H9 (cell line): ENCODE measurements at regions not wholly inside any gene's neighbourhood (a gene's known extent, or its start where the extent isn't known, plus 50 kb on each side); places are given as distances from the start of the nearest gene placed in this dataset.

Experiments used
- DNase-seq: peaks from one replicate; pipeline ENCODE4 v3.0.0-alpha.2; 2017
- H2AFZ ChIP-seq: one replicate; pipeline ENCODE4 v1.6.1; 2013; ENCODE audit warnings: mild to moderate bottlenecking, low read length, control low read depth, moderate library complexity
- H2AK5ac ChIP-seq: 2 replicates; pipeline ENCODE4 v1.6.1; 2013; ENCODE audit warnings: low read length, control low read depth, mixed read lengths; ENCODE audit not compliant: insufficient read length
- H2BK120ac ChIP-seq: one replicate; pipeline ENCODE4 v1.6.1; 2013; ENCODE audit warnings: low read depth, mild to moderate bottlenecking, low read length, control low read depth, inconsistent platforms; ENCODE audit not compliant: poor library complexity, severe bottlenecking
- H2BK12ac ChIP-seq: 2 replicates; pipeline ENCODE4 v1.6.1; 2013; ENCODE audit warnings: low read length, control low read depth, mixed read lengths, low read depth; ENCODE audit not compliant: insufficient read length
- H2BK15ac ChIP-seq: 2 replicates; pipeline ENCODE4 v1.6.1; 2013; ENCODE audit warnings: low read depth, low read length, control low read depth
- H2BK20ac ChIP-seq: one replicate; pipeline ENCODE4 v1.6.1; 2013; ENCODE audit warnings: low read depth, mild to moderate bottlenecking, low read length, control low read depth, inconsistent platforms; ENCODE audit not compliant: poor library complexity, severe bottlenecking
- H2BK5ac ChIP-seq: 2 replicates; pipeline ENCODE4 v1.6.1; 2013; ENCODE audit warnings: low read length, control low read depth, mixed read lengths; ENCODE audit not compliant: insufficient read length
- H3K14ac ChIP-seq: 2 replicates; pipeline ENCODE4 v1.6.1; 2013; ENCODE audit warnings: low read length, control low read depth; ENCODE audit not compliant: insufficient read depth
- H3K18ac ChIP-seq: 2 replicates; pipeline ENCODE4 v1.6.1; 2013; ENCODE audit warnings: low read depth, mild to moderate bottlenecking, mixed read lengths, low read length, control low read depth; ENCODE audit not compliant: insufficient read length
- H3K23ac ChIP-seq: 2 replicates; pipeline ENCODE4 v1.6.1; 2013; ENCODE audit warnings: low read length, control low read depth, mixed read lengths, low read depth; ENCODE audit not compliant: insufficient read length
- H3K23me2 ChIP-seq: 2 replicates; pipeline ENCODE4 v1.6.1; 2013; ENCODE audit warnings: low read depth, mild to moderate bottlenecking, mixed read lengths, low read length, control low read depth; ENCODE audit not compliant: insufficient read length, poor library complexity, severe bottlenecking
- H3K27ac ChIP-seq: 2 replicates; pipeline ENCODE4 v1.5.1; 2013; ENCODE audit warnings: low read length, control low read depth, mixed read lengths, low read depth; ENCODE audit not compliant: insufficient read length
- H3K27me3 ChIP-seq: 2 replicates; pipeline ENCODE4 v1.6.1; 2013; ENCODE audit warnings: low read length, control low read depth, inconsistent platforms; ENCODE audit not compliant: insufficient read depth
- H3K4ac ChIP-seq: 2 replicates; pipeline ENCODE4 v1.6.1; 2013; ENCODE audit warnings: low read depth, mild to moderate bottlenecking, control low read depth, inconsistent platforms, low read length, moderate library complexity
- H3K4me1 ChIP-seq: 2 replicates; pipeline ENCODE4 v1.6.1; 2013; ENCODE audit warnings: low read length, control low read depth, inconsistent platforms; ENCODE audit not compliant: insufficient read depth
- H3K4me2 ChIP-seq: 2 replicates; pipeline ENCODE4 v1.6.1; 2013; ENCODE audit warnings: low read length, control low read depth, mixed read lengths; ENCODE audit not compliant: insufficient read length, insufficient read depth
- H3K56ac ChIP-seq: 2 replicates; pipeline ENCODE4 v1.6.1; 2013; ENCODE audit warnings: low read depth, mild to moderate bottlenecking, mixed read lengths, low read length, control low read depth; ENCODE audit not compliant: insufficient read length
- H3K79me1 ChIP-seq: 2 replicates; pipeline ENCODE4 v1.6.1; 2013; ENCODE audit warnings: low read depth, mild to moderate bottlenecking, moderate library complexity, low read length, control low read depth, inconsistent platforms; ENCODE audit not compliant: insufficient read depth, poor library complexity, severe bottlenecking
- H3K79me2 ChIP-seq: 2 replicates; pipeline ENCODE4 v1.6.1; 2013; ENCODE audit warnings: low read length, control low read depth, inconsistent platforms; ENCODE audit not compliant: insufficient read depth
- H3K9ac ChIP-seq: 2 replicates; pipeline ENCODE4 v1.6.1; 2013; ENCODE audit warnings: low read length, control low read depth, mixed read lengths; ENCODE audit not compliant: insufficient read length; ENCODE audit errors: extremely low read depth
- H3K9me3 ChIP-seq: one replicate; pipeline ENCODE4 v1.6.1; 2013; ENCODE audit warnings: low read depth, low read length, inconsistent platforms; ENCODE audit not compliant: control insufficient read depth
- H3T11ph ChIP-seq: one replicate; pipeline ENCODE4 v1.6.1; 2013; ENCODE audit warnings: mild to moderate bottlenecking, low read length, control low read depth, inconsistent platforms
- H4K20me1 ChIP-seq: one replicate; pipeline ENCODE4 v1.6.1; 2013; ENCODE audit not compliant: control insufficient read depth, insufficient read length, insufficient read depth
- H4K5ac ChIP-seq: 2 replicates; pipeline ENCODE4 v1.6.1; 2013; ENCODE audit warnings: low read depth, mild to moderate bottlenecking, mixed read lengths, low read length, control low read depth; ENCODE audit not compliant: insufficient read length
- H4K8ac ChIP-seq: replicated peaks from 2 replicates; pipeline ENCODE4 v1.6.1; 2013; ENCODE audit warnings: low read length, control low read depth, mixed read lengths, low read depth; ENCODE audit not compliant: insufficient read length
- H4K91ac ChIP-seq: 2 replicates; pipeline ENCODE4 v1.6.1; 2013; ENCODE audit warnings: low read depth, mild to moderate bottlenecking, moderate library complexity, mixed read lengths, low read length, control low read depth; ENCODE audit not compliant: insufficient read length
- H3K27ac Mint-ChIP-seq, 3 experiments: 2 replicates in 2 of 3; 3 replicates in 1 of 3; pipeline ENCODE4 v1.8.0; 2020 to 2021; ENCODE audit warnings: mixed read lengths in 3 of 3, mild to moderate bottlenecking in 1 of 3, moderate library complexity in 1 of 3
- H3K27me3 Mint-ChIP-seq: 2 replicates; pipeline ENCODE4 v1.8.0; 2021; ENCODE audit warnings: low read depth, mild to moderate bottlenecking, moderate library complexity, mixed read lengths
- H3K36me3 Mint-ChIP-seq, 3 experiments: 2 replicates in 2 of 3; 3 replicates in 1 of 3; pipeline ENCODE4 v1.8.0; 2020 to 2021; ENCODE audit warnings: low read depth in 3 of 3, mixed read lengths in 3 of 3; ENCODE audit not compliant: insufficient read depth in 1 of 3
- H3K4me1 Mint-ChIP-seq, 2 experiments: 2 replicates each; pipeline ENCODE4 v1.8.0; 2020; ENCODE audit warnings: mixed read lengths in 2 of 2
- H3K4me3 Mint-ChIP-seq, 2 experiments: 2 replicates in 1 of 2; 3 replicates in 1 of 2; pipeline ENCODE4 v1.8.0; 2020 to 2021; ENCODE audit warnings: mild to moderate bottlenecking in 2 of 2, mixed read lengths in 2 of 2, moderate library complexity in 1 of 2
- H3K9me3 Mint-ChIP-seq, 2 experiments: 2 replicates in 1 of 2; 3 replicates in 1 of 2; pipeline ENCODE4 v1.8.0; 2020; ENCODE audit warnings: mild to moderate bottlenecking in 2 of 2, mixed read lengths in 2 of 2, moderate library complexity in 1 of 2
- CTCF ChIP-seq: fragments of 200-600 bp; sonication (generic); conservative IDR thresholded peaks from 3 replicates; pipeline ENCODE4 v1.8.0; 2021; ENCODE audit warnings: antibody characterized with exemption, mild to moderate bottlenecking
- WGBS: extraction: QIAGEN DNeasy Blood & Tissue Kit; methylation state at CpG from one replicate; pipeline ENCODE4 v1.1.7; 2013; ENCODE audit warnings: missing lambda C conversion rate, low lambda C conversion rate, mixed read lengths; ENCODE audit not compliant: insufficient read length; ENCODE audit errors: extremely low coverage; 5-methylcytosine and 5-hydroxymethylcytosine counted together

- Histone ChIP-seq H3K9me3 (no peaks in the 10 kb centered on the region), H3K18ac (no peak overlapping the region), H2BK12ac (no peak overlapping the region), H3K4ac (no peak overlapping the region), H3K23ac (no peak overlapping the region), H4K8ac (no peak overlapping the region), H3T11ph (no peak overlapping the region), H2BK20ac (no peak overlapping the region), H3K27me3 (no peaks in the 10 kb centered on the region), H2AFZ (no peak overlapping the region), H3K14ac (no peak overlapping the region), H3K4me2 (no peak overlapping the region), H2AK5ac (no peak overlapping the region), H4K91ac (no peak overlapping the region), H3K56ac (no peak overlapping the region), H3K27ac (no peak overlapping the region), H2BK5ac (no peak overlapping the region), H3K9ac (no peak overlapping the region), H3K79me1 (no peaks in the 10 kb centered on the region), H2BK15ac (no peak overlapping the region), H3K23me2 (no peaks in the 10 kb centered on the region), H4K20me1 (peaks cover 2% of the 10 kb centered on the region), H4K5ac (no peak overlapping the region), H3K79me2 (no peaks in the 10 kb centered on the region), H3K4me1 (no peaks in the 10 kb centered on the region), H2BK120ac (no peak overlapping the region)
- H3K4me1 Mint-ChIP-seq = peaks cover 3 to 7% of the 10 kb centered on the region in 2 experiments; a peak in 2 of 4 replicates
- no peaks in the 10 kb centered on the region for H3K36me3 Mint-ChIP-seq
- no peak for TF ChIP-seq CTCF
- H3K9me3 Mint-ChIP-seq = peaks cover 0 to 2% of the 10 kb centered on the region in 2 experiments; a peak in 3 of 5 replicates
- no CpG with 5 or more reads among the region's 23 CpGs for WGBS
- peak overlapping the region in 1 of 3 experiments; percentile 17; a peak in 1 of 7 replicates for H3K27ac Mint-ChIP-seq
- H3K27me3 Mint-ChIP-seq = peaks cover 2% of the 10 kb centered on the region; the same call in 1 of the 2 replicates
- no peak overlapping the region for H3K4me3 Mint-ChIP-seq
- no peak for DNase-seq
Observed at GRCh38 chr7:73974101-73974947, 53.6 kb upstream of the ELN start.
